Dermis blood vessel endothelial cell (primary cell): ENCODE measurements at regions not wholly inside any gene's neighbourhood (a gene's known extent, or its start where the extent isn't known, plus 50 kb on each side); places are given as distances from the start of the nearest gene placed in this dataset.

Experiments used
- DNase-seq: peaks from one replicate; pipeline ENCODE4 v3.0.0; 2010

DNA sequence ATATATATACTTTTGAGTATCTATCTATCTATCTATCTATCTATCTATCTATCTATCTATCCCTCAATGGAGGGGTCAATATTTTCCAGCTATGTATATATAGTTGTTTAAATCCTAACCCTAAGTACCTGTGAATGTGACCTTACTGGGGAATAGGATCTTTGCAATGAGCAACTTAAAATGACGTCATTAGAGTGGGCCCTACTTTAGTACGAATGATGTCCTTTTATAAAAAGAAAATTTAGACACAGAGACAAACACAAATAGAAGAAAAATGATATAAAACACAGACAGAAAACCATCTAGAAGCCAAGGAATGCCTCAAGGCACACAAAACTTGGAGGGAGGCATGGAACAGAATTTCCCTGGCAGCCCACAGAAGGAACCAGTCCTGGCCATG, 2283.7 kb downstream of the NCAM2 start:
- no peak for DNase-seq

DNA sequence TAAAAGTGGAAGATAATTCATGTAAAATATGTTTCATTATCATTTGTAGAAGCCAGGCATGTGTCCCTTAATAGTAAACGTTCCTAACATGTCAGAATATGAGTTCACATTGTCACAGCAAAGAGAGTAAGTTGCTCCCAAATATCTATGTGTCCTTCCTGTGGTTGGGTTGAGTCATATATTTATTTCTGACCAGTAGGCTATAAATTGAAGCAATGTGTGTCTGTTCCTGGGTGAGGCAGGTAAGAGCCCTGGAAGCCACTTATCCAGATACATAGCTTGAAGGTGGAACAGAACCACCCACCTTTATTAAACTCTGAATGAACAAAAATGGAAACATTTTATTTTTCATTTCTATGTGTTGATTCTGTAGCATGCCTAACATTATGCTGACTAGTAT, 2251.6 kb downstream of the NCAM2 start:
- no peak for DNase-seq

GRCh38 chr21:23247334-23247733, 2249.1 kb downstream of the NCAM2 start:
- no peak for DNase-seq

GRCh38 chr21:23245255-23245654, 2247.0 kb downstream of the NCAM2 start:
- no peak for DNase-seq

DNA sequence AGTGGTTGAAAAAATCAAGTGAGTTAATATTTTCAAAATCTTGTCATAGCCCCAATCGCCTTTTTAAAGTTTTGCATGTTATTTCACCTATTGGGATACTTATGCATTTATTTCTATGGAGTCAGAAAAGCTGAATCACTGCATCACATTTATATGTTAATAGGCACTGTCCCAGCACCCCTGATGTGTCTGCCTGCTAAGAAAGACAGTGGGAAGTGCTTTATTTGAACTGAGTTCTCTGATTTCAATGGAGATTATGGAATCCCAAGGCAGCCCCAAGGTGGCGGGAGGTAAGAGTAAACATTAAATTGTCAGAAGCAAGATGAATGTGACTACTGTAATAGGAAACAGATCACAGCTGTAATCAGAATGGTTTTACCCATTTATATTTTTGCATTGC, 2225.7 kb downstream of the NCAM2 start:
- no peak for DNase-seq

GRCh38 chr21:23218667-23219066, 2220.5 kb downstream of the NCAM2 start:
- no peak for DNase-seq

- DNase-seq: no peak
Measured at GRCh38 chr21:23217597-23217996, 2219.4 kb downstream of the NCAM2 start.

DNA sequence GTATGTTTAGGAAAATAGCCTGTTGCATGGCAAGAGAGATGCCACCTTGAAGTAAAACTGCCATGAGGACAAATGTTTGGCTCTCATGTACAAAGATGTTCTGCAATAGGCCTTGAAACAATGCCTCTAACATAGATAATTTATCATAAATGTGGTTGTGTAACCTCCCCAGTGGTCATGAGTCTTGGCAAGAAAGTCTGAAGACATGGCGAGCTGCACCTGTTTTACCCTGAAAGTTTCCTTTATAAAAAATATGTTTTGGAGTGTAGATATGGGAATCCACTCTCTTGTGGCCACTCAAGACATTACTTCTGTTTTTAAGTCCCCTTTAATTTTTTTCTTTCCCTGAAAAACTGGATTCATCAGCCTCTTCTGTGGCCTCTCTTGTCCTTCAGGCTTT, 2217.1 kb downstream of the NCAM2 start:
- DNase-seq: no peak
